ENCODE measurements at regions not wholly inside any gene's neighbourhood (a gene's known extent, or its start where the extent isn't known, plus 50 kb on each side); places are given as distances from the start of the nearest gene placed in this dataset.

DNA sequence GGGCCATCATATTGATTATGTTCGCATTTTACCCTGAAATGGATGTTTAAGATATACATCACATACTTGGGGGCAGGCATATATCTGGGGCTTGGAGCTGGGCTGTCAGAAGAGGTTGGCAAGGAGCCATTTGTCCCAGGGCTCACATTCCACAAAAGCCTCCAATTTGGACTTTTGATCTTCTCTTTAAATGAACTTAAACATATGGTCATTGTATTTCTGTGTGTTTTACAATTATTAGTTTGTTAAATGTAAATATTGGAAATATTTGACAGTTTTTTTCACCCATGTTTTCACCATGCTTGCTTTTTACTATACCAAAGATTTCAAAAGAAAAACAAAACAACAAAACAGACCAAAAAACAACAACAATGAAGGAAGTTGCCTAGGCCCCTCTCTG is 165.8 kb upstream of the MEIS1 start:
- TF ChIP-seq, protein P1, sequence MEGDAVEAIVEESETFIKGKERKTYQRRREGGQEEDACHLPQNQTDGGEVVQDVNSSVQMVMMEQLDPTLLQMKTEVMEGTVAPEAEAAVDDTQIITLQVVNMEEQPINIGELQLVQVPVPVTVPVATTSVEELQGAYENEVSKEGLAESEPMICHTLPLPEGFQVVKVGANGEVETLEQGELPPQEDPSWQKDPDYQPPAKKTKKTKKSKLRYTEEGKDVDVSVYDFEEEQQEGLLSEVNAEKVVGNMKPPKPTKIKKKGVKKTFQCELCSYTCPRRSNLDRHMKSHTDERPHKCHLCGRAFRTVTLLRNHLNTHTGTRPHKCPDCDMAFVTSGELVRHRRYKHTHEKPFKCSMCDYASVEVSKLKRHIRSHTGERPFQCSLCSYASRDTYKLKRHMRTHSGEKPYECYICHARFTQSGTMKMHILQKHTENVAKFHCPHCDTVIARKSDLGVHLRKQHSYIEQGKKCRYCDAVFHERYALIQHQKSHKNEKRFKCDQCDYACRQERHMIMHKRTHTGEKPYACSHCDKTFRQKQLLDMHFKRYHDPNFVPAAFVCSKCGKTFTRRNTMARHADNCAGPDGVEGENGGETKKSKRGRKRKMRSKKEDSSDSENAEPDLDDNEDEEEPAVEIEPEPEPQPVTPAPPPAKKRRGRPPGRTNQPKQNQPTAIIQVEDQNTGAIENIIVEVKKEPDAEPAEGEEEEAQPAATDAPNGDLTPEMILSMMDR (IDR thresholded peaks at IDR 0.05; ENCODE audit: control extremely low read depth in 1 of 3, insufficient read depth in 1 of 3, low read depth in 1 of 3, low read length in 3 of 3), result no peak
- TF ChIP-seq TAF1 (IDR thresholded peaks at IDR 0.05; ENCODE audit: low read depth, low read length) (no peak), ZNF274 (IDR thresholded peaks at IDR 0.05; ENCODE audit: borderline replicate concordance, extremely low read depth, low read length) (no peak), CHD2 (IDR thresholded peaks at IDR 0.05; ENCODE audit: low read length) (no peak), RXRA (IDR thresholded peaks at IDR 0.05; ENCODE audit: insufficient read depth, low read depth, low read length) (no peak), RAD21 (IDR thresholded peaks at IDR 0.05 in 1 of 2, conservative IDR thresholded peaks at IDR 0.05 in 1 of 2; ENCODE audit: low read depth in 2 of 2, low read length in 2 of 2) (no peak), CHD1 (IDR thresholded peaks at IDR 0.05; ENCODE audit: low read depth, low read length) (no peak), MAX (IDR thresholded peaks at IDR 0.05) (no peak), EZH2 (IDR thresholded peaks at IDR 0.05; ENCODE audit: low read depth, low read length, severe bottlenecking) (no peak), EP300 (IDR thresholded peaks at IDR 0.05; ENCODE audit: borderline replicate concordance in 1 of 2, low read depth in 2 of 2, low read length in 2 of 2) (no peak)
